ENCODE measurements at regions not wholly inside any gene's neighbourhood (a gene's known extent, or its start where the extent isn't known, plus 50 kb on each side); places are given as distances from the start of the nearest gene placed in this dataset.

DNA sequence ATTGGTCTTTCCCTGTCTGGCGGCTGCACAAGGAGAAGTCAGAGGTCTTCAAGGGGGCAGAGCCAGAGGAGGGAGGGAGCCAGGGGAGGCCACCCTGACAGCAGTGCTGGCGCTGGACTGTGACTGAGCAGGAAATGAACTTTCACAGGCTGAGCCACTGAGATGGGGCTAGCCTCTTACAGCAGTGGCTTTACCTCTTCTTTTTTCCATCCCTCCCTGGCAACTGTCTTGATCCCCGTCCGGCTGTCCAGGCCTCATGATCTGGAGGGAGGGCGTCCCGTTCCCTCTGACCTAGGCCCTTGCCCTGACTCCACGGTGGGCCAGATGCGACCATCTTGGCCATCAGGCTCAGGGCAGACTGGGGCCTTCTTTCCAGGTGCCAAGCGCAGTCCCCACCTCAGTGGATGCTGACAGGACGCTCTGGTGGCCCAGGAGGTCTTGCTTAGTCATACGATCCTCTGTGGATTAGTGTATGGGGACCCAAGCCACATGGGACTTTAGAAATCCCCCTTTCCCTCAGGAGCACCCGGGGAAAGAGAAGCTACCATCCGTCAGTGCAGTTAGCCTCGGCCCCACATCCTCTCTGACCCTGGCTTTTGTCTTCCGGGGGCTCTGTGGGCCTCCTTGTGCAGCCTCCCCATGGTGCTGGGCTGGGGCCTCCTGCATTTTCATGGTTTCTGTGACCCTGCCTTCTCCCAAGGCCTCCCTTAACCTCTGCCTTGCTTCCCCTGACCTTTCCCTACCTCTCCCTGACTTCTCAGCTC, 57.4 kb upstream of the CCDC167 start:
- no peak for DNase-seq

DNA sequence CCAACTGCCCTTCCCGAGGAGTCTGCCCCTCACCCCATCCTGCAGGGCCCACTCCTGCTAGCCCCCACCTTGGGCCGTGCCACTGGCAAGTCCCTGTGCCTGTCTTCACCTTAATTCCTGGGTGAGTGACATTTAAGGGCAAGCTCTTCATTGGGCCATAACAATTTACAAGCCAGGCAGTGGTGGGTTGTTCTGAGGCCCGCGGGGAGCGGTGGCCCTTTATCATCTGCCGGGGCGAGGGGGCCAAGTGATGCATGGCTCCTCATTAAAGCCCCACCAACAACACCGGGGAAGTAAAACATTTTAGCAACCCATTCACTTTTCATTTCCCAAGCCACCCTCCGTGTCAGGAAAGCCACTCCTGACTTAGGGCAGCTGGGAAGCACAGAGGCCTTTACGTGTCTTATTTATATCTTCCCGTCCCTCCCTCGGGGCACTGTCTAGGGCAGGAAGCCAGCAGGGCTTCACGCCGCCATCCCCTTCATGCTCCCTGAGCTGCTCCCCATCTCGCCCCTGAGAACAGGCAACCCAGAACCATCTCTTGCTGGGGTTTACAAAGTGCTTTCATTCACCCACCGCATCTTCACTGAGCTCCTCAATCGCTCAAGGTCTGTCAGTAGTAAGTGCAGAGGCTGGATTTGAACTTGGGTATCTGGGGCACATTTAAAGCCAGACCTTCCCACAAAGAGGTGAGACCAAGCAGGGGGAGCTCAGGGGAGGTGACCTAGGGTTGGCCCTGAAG, 55.5 kb upstream of the CCDC167 start:
- DNase-seq: no peak

DNA sequence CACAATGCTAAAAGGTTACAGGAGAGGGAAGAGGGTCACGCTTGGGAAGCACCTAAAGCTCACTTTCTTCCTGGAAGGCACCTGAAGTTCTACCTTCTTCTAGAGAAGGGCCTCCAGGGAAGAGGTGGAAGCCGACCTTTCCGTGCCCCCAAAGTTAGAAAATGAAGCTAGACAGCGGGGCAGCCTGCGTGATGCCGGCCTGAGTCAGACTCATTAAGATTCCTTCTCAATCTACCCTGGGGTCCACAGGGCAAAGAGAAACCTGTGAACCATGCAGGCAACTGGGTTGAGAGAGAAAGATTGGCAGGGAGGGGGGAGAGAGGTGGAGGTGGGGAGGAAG, 54.8 kb upstream of the CCDC167 start:
- no peak for DNase-seq

DNA sequence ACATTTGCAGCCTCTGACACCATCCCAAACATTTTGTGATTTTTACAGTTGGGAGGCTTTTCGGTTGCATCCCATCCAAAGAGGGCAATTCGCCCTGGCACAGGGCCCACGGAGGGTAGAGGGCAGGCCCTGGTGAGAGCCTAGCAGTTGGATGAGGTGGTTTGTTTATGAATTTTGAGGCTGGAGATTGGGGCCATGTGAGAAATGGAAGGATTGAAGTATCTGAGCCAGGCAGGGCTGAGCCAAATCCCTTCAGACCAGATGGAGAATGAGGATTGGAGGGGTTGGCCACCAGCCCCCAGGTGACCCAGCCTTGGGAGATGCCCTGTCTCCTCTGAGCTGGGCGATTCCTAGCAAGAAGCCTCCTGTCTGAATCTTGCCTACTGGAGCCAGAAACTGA, 52.6 kb upstream of the CCDC167 start:
- DNase-seq: no peak

DNA sequence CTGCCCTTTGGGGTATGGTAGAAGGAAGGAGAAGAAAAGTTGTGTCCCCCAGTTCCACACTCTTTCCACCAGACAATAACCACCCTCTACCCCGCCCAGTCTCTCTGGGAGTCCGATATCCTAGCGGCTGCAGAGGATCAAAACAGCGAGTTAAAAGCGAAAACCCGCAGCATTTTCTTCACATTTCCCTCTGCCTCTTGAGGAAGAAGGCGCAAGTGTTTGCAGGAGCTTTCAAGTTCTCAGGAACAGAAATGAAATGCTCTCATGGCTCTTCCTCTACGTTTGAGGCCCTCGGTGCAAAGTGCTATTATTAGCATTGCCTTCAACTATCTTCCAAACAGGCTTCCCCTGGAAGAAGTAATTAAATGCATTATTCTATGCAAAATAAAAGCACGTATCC, 52.2 kb upstream of the CCDC167 start:
- no peak for DNase-seq

DNA sequence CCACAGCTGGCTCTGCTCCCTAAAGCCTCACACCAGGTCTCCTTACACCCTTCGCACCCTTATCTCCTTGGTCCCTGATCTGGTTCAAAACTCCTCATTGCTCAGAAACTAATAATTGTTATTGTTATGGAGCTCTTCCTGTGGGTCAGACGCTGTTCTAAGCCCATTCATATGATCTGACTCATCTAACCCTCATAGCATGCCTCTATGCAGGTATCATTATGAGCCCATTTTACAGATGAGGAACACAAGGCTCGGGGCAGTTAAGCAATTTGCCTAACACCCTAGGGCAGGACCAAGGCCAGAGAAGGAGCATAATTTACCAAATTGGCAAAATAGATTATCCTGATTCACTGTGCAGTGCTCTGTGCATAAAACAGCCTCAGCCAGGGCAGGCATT, 51.8 kb upstream of the CCDC167 start:
- no peak for DNase-seq

DNA sequence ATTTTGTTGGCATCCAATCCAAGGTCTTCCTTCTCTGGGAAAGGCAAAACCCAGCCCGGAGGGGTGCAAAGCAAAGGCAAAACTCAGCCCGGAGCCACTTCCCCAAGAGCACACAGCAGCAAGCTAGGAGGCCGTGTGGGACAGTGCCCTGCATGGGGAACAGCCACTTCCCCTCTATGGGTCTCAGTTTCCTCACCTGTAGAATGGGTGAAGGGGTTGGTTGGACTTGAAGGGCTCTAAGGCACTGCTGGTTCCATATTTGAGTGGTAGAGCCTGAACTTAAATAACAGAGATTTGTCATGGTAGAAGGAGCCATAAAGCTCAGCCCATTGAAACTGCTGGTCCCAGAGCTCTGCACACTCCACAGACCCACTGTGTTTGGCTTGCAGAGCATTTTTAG, 51.3 kb upstream of the CCDC167 start:
- DNase-seq: no peak

DNA sequence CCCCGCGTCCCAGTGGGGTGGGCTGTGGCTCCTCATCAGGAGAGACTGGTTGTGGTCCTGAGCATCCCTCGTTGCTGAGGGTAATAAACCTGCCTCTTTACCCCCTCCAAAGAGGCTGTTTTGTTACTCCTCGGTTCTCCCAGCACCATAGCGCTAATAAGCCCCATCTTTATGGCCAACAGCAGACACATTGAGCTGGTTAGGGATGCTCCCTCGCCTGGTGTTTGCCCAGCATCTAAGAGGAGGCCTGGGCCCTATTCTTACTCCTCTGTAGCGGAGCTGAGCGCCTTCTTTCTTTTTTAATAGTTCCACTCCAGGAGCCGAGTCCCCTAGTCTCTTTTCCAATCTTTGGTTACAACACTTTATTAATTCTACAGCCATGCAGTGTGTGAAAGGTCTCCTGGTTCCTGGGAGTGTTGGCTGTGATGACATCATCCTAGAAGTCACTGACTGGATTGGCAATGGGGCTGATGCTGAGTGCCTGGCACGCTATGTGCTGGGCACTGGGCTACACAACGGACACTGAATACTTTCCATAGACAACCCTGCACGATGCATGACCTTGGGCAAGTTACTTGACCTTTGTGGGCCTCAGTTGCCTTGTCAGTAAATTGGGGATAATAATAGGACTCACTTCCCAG, 50.6 kb upstream of the CCDC167 start:
- DNase-seq: no peak

DNA sequence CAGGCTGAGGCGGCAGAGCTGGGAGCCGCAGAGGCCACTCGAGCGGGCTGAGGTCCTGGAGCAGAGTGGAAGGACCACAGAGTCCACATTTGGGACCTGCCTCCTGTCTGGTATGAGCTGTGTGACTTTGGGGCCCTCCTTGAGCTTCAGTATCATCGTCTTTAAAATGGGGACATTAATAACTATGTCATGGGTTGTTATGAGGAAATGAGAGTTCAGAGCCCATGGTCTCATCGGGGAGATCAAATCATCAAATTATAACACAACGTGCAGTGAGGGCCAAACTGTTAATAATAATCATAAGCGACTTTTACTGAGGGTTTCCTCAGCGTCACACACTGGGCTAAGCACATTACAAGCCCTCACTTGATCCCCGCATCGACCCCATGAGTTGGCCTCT, 49.9 kb upstream of the CCDC167 start:
- no peak for DNase-seq
